Prostate gland (tissue), 2 donors: ENCODE measurements at regions not wholly inside any gene's neighbourhood (a gene's known extent, or its start where the extent isn't known, plus 50 kb on each side); places are given as distances from the start of the nearest gene placed in this dataset.

Source experiments
- CTCF ChIP-seq, 4 experiments: fragments of 200-600 bp in 2 of 4; fragments of 450-650 bp in 2 of 4; sonication (generic) in 2 of 4; IDR thresholded peaks; 1 replicate in 3 of 4; 2 replicates in 1 of 4; pipeline ENCODE4 v1.5.1; 2016 to 2019; ENCODE audit warnings: antibody characterized with exemption in 4 of 4, mild to moderate bottlenecking in 2 of 4, moderate library complexity in 2 of 4
- POLR2A ChIP-seq: fragments of 450-650 bp; IDR thresholded peaks from one replicate; pipeline ENCODE4 v1.6.1; 2016; ENCODE audit warnings: antibody characterized with exemption, mild to moderate bottlenecking

- TF ChIP-seq CTCF (IDR thresholded peaks at IDR 0.05) (no peak), POLR2A (no peak)
Measured at GRCh38 chr2:60104514-60105505, 448.6 kb downstream of the BCL11A start.
